GM23338 (cell line): ENCODE measurements at regions not wholly inside any gene's neighbourhood (a gene's known extent, or its start where the extent isn't known, plus 50 kb on each side); places are given as distances from the start of the nearest gene placed in this dataset.

Source experiments
- ATAC-seq: fragments of 200-7000 bp; cut with Tn5 transposase; 3 replicates; pipeline ENCODE4 v1.9.1; 2020
- DNase-seq: peaks from one replicate; pipeline ENCODE4 v3.0.0-alpha.2; 2015; ENCODE audit warnings: low spot score
- H2AFZ ChIP-seq: fragments of 200-600 bp; sonication (generic); 2 replicates; pipeline ENCODE4 v1.8.0; 2016; ENCODE audit warnings: antibody characterized with exemption, mild to moderate bottlenecking, moderate library complexity
- H3F3A ChIP-seq: fragments of 200-600 bp; sonication (generic); replicated peaks from 2 replicates; pipeline ENCODE4 v1.8.0; 2017; ENCODE audit warnings: antibody characterized with exemption, mixed run types, low read depth
- H3K27ac ChIP-seq: fragments of 200-600 bp; sonication (generic); 2 replicates; pipeline ENCODE4 v1.6.1; 2016; ENCODE audit warnings: low read depth
- H3K27me3 ChIP-seq: fragments of 200-600 bp; sonication (generic); 2 replicates; pipeline ENCODE4 v1.8.0; 2016; ENCODE audit warnings: mild to moderate bottlenecking, mixed run types, moderate library complexity; ENCODE audit not compliant: insufficient read depth
- H3K36me3 ChIP-seq: fragments of 200-600 bp; sonication (generic); 2 replicates; pipeline ENCODE4 v1.8.0; 2016; ENCODE audit warnings: mild to moderate bottlenecking; ENCODE audit not compliant: insufficient read depth
- H3K4me1 ChIP-seq: fragments of 200-600 bp; sonication (generic); 2 replicates; pipeline ENCODE4 v1.8.0; 2016; ENCODE audit warnings: mild to moderate bottlenecking, moderate library complexity; ENCODE audit not compliant: insufficient read depth
- H3K4me2 ChIP-seq: fragments of 200-600 bp; sonication (generic); 2 replicates; pipeline ENCODE4 v1.7.1; 2017; ENCODE audit warnings: mixed run types
- H3K4me3 ChIP-seq: fragments of 200-600 bp; sonication (generic); 2 replicates; pipeline ENCODE4 v1.6.1; 2016; ENCODE audit warnings: mixed run types
- H3K79me2 ChIP-seq: fragments of 200-600 bp; sonication (generic); replicated peaks from 2 replicates; pipeline ENCODE4 v1.8.0; 2017; ENCODE audit warnings: mild to moderate bottlenecking; ENCODE audit not compliant: insufficient read depth
- H3K9me2 ChIP-seq: fragments of 200-600 bp; sonication (generic); 2 replicates; pipeline ENCODE4 v1.8.0; 2017; ENCODE audit not compliant: insufficient read depth
- H4K20me1 ChIP-seq: fragments of 200-600 bp; sonication (generic); replicated peaks from 2 replicates; pipeline ENCODE4 v1.8.0; 2017; ENCODE audit warnings: mild to moderate bottlenecking; ENCODE audit not compliant: insufficient read depth
- H3K27ac Mint-ChIP-seq: 2 replicates; pipeline ENCODE4 v1.8.0; 2020; ENCODE audit warnings: inconsistent platforms, mild to moderate bottlenecking, moderate library complexity, mixed read lengths
- H3K27me3 Mint-ChIP-seq: 3 replicates; pipeline ENCODE4 v1.8.0; 2022; ENCODE audit warnings: low read depth, mild to moderate bottlenecking, moderate library complexity, mixed read lengths, inconsistent platforms; ENCODE audit not compliant: insufficient read depth, poor library complexity
- H3K36me3 Mint-ChIP-seq: 3 replicates; pipeline ENCODE4 v1.8.0; 2021; ENCODE audit warnings: low read depth, mild to moderate bottlenecking, inconsistent platforms, moderate library complexity, mixed read lengths
- H3K4me1 Mint-ChIP-seq: 3 replicates; pipeline ENCODE4 v1.8.0; 2020; ENCODE audit warnings: mild to moderate bottlenecking, inconsistent platforms, mixed read lengths
- H3K4me3 Mint-ChIP-seq: 3 replicates; pipeline ENCODE4 v1.8.0; 2021; ENCODE audit warnings: moderate library complexity, mild to moderate bottlenecking, inconsistent platforms, mixed read lengths
- H3K9me3 Mint-ChIP-seq: 3 replicates; pipeline ENCODE4 v1.8.0; 2020; ENCODE audit warnings: moderate library complexity, mild to moderate bottlenecking, inconsistent platforms, mixed read lengths
- CREB1 ChIP-seq: fragments of 250-450 bp; sonication (Bioruptor Pico); IDR thresholded peaks from 2 replicates; pipeline ENCODE4 v1.5.0; 2020; ENCODE audit warnings: low read depth, mild to moderate bottlenecking, moderate library complexity
- CTCF ChIP-seq, 2 experiments: fragments of 200-600 bp in 1 of 2; sonication (generic) in 1 of 2; conservative IDR thresholded peaks; 2 replicates each; pipeline versions ENCODE4 v1.5.1 to v1.6.1; 2016 to 2017; ENCODE audit warnings: antibody characterized with exemption in 2 of 2, low read depth in 2 of 2, mild to moderate bottlenecking in 2 of 2, moderate library complexity in 1 of 2
- EZH2 ChIP-seq: fragments of 200-600 bp; sonication (generic); IDR thresholded peaks from one replicate; pipeline ENCODE4 v1.8.0; 2017; ENCODE audit warnings: antibody characterized with exemption, mild to moderate bottlenecking, low read depth; ENCODE audit not compliant: unreplicated experiment
- EZH2phosphoT487 ChIP-seq: fragments of 200-600 bp; sonication (generic); IDR thresholded peaks from one replicate; pipeline ENCODE4 v1.8.1; 2018; ENCODE audit warnings: antibody characterized with exemption; ENCODE audit not compliant: unreplicated experiment
- JUNB ChIP-seq: IDR thresholded peaks from one replicate; pipeline ENCODE4 v1.6.1; 2016; ENCODE audit warnings: antibody characterized with exemption; ENCODE audit not compliant: unreplicated experiment
- NANOG ChIP-seq: IDR thresholded peaks from 2 replicates; pipeline ENCODE4 v1.6.1; 2016; ENCODE audit warnings: antibody characterized with exemption, borderline replicate concordance
- POLR2AphosphoS5 ChIP-seq: IDR thresholded peaks from 2 replicates; pipeline ENCODE4 v1.6.1; 2016; ENCODE audit warnings: antibody characterized with exemption, low read depth
- REST ChIP-seq: IDR thresholded peaks from one replicate; pipeline ENCODE4 v1.6.1; 2018; ENCODE audit warnings: antibody characterized with exemption; ENCODE audit not compliant: unreplicated experiment
- ZNF114 ChIP-seq: fragments of 250-450 bp; sonication (Bioruptor Pico); IDR thresholded peaks from 2 replicates; pipeline ENCODE4 v1.5.0; 2020; ENCODE audit warnings: mild to moderate bottlenecking, moderate library complexity
- ZNF331 ChIP-seq: fragments of 250-450 bp; sonication (Bioruptor Pico); IDR thresholded peaks from 2 replicates; pipeline ENCODE4 v1.5.0; 2020; ENCODE audit warnings: low read depth, mild to moderate bottlenecking, moderate library complexity
- TF ChIP-seq, protein P1 (sequence below): IDR thresholded peaks from 2 replicates; pipeline ENCODE4 v1.6.1; 2016; ENCODE audit warnings: antibody characterized with exemption
- TF ChIP-seq, protein P2 (sequence below): fragments of 250-450 bp; sonication (Bioruptor Pico); IDR thresholded peaks from 2 replicates; pipeline ENCODE4 v1.5.0; 2020; ENCODE audit warnings: mild to moderate bottlenecking, moderate library complexity

- TF ChIP-seq CTCF (conservative IDR thresholded peaks at IDR 0.05; ENCODE audit: low read depth in 2 of 2) (no peak), CREB1 (CRISPR knock-in tag) (no peak), REST (no peak), JUNB (no peak), EZH2phosphoT487 (no peak), POLR2AphosphoS5 (no peak)
- TF ChIP-seq, protein P1, sequence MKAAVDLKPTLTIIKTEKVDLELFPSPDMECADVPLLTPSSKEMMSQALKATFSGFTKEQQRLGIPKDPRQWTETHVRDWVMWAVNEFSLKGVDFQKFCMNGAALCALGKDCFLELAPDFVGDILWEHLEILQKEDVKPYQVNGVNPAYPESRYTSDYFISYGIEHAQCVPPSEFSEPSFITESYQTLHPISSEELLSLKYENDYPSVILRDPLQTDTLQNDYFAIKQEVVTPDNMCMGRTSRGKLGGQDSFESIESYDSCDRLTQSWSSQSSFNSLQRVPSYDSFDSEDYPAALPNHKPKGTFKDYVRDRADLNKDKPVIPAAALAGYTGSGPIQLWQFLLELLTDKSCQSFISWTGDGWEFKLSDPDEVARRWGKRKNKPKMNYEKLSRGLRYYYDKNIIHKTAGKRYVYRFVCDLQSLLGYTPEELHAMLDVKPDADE: no peak
These were observed 444.4 kb upstream of the SLC39A10 start (continued) for GRCh38 chr2:195212586-195212985.

GRCh38 chr2:195202163-195202845 is 454.7 kb upstream of the SLC39A10 start:
- H3K4me3 Mint-ChIP-seq: no peak overlapping the region
- peaks cover 3% of the 10 kb centered on the region; the same call in 2 of the 3 replicates for H3K4me1 Mint-ChIP-seq
- no peak for DNase-seq
- no peaks in the 10 kb centered on the region for H3K4me1 ChIP-seq
- H4K20me1 ChIP-seq: no peaks in the 10 kb centered on the region
- ATAC-seq: no peak
- no peaks in the 10 kb centered on the region for H3F3A ChIP-seq
- H3K27ac ChIP-seq: no peak overlapping the region
- no peak overlapping the region for H3K4me2 ChIP-seq
- no peaks in the 10 kb centered on the region for H3K9me2 ChIP-seq
- H3K36me3 ChIP-seq: no peaks in the 10 kb centered on the region
- no peaks in the 10 kb centered on the region for H3K27me3 ChIP-seq
- no peaks in the 10 kb centered on the region for H3K36me3 Mint-ChIP-seq
- H3K4me3 ChIP-seq: no peak overlapping the region
- no peaks in the 10 kb centered on the region for H3K79me2 ChIP-seq
- H3K27me3 Mint-ChIP-seq: no peaks in the 10 kb centered on the region
- no peak overlapping the region for H2AFZ ChIP-seq
- H3K27ac Mint-ChIP-seq: no peak overlapping the region
- no peaks in the 10 kb centered on the region for H3K9me3 Mint-ChIP-seq
- TF ChIP-seq NANOG: no peak
- TF ChIP-seq ZNF331 (CRISPR knock-in tag): no peak
- no peak for TF ChIP-seq EZH2
- no peak for TF ChIP-seq ZNF114 (CRISPR knock-in tag)
- TF ChIP-seq CREB1 (CRISPR knock-in tag): no peak
- TF ChIP-seq, protein P2, sequence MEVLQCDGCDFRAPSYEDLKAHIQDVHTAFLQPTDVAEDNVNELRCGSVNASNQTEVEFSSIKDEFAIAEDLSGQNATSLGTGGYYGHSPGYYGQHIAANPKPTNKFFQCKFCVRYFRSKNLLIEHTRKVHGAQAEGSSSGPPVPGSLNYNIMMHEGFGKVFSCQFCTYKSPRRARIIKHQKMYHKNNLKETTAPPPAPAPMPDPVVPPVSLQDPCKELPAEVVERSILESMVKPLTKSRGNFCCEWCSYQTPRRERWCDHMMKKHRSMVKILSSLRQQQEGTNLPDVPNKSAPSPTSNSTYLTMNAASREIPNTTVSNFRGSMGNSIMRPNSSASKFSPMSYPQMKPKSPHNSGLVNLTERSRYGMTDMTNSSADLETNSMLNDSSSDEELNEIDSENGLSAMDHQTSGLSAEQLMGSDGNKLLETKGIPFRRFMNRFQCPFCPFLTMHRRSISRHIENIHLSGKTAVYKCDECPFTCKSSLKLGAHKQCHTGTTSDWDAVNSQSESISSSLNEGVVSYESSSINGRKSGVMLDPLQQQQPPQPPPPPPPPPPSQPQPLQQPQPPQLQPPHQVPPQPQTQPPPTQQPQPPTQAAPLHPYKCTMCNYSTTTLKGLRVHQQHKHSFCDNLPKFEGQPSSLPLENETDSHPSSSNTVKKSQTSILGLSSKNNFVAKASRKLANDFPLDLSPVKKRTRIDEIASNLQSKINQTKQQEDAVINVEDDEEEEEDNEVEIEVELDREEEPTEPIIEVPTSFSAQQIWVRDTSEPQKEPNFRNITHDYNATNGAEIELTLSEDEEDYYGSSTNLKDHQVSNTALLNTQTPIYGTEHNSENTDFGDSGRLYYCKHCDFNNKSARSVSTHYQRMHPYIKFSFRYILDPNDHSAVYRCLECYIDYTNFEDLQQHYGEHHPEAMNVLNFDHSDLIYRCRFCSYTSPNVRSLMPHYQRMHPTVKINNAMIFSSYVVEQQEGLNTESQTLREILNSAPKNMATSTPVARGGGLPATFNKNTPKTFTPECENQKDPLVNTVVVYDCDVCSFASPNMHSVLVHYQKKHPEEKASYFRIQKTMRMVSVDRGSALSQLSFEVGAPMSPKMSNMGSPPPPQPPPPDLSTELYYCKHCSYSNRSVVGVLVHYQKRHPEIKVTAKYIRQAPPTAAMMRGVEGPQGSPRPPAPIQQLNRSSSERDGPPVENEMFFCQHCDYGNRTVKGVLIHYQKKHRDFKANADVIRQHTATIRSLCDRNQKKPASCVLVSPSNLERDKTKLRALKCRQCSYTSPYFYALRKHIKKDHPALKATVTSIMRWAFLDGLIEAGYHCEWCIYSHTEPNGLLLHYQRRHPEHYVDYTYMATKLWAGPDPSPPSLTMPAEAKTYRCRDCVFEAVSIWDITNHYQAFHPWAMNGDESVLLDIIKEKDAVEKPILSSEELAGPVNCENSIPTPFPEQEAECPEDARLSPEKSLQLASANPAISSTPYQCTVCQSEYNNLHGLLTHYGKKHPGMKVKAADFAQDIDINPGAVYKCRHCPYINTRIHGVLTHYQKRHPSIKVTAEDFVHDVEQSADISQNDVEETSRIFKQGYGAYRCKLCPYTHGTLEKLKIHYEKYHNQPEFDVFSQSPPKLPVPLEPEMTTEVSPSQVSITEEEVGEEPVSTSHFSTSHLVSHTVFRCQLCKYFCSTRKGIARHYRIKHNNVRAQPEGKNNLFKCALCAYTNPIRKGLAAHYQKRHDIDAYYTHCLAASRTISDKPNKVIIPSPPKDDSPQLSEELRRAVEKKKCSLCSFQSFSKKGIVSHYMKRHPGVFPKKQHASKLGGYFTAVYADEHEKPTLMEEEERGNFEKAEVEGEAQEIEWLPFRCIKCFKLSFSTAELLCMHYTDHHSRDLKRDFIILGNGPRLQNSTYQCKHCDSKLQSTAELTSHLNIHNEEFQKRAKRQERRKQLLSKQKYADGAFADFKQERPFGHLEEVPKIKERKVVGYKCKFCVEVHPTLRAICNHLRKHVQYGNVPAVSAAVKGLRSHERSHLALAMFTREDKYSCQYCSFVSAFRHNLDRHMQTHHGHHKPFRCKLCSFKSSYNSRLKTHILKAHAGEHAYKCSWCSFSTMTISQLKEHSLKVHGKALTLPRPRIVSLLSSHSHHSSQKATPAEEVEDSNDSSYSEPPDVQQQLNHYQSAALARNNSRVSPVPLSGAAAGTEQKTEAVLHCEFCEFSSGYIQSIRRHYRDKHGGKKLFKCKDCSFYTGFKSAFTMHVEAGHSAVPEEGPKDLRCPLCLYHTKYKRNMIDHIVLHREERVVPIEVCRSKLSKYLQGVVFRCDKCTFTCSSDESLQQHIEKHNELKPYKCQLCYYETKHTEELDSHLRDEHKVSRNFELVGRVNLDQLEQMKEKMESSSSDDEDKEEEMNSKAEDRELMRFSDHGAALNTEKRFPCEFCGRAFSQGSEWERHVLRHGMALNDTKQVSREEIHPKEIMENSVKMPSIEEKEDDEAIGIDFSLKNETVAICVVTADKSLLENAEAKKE (CRISPR knock-in tag): no peak
- TF ChIP-seq EZH2phosphoT487: no peak
